Gastroesophageal sphincter (tissue), 4 donors: ENCODE measurements at regions not wholly inside any gene's neighbourhood (a gene's known extent, or its start where the extent isn't known, plus 50 kb on each side); places are given as distances from the start of the nearest gene placed in this dataset.

Source experiments
- ATAC-seq: fragments of 150-250 bp; one replicate; pipeline ENCODE4 v1.9.1; 2016; ENCODE audit warnings: mild to moderate bottlenecking, moderate library complexity
- H3K27ac ChIP-seq, 4 donors: fragments of 200-600 bp; sonication (generic) in 3 of 4; 1 replicate in 3 of 4; 2 replicates in 1 of 4; pipeline ENCODE4 v1.5.1; 2016 to 2019
- H3K27me3 ChIP-seq: fragments of 200-600 bp; sonication (generic); one replicate; pipeline ENCODE4 v1.5.1; 2019
- H3K36me3 ChIP-seq, 2 donors: fragments of 200-600 bp; sonication (generic); one replicate each; pipeline ENCODE4 v1.5.1; 2019; ENCODE audit warnings: control low read depth in 1 of 2
- H3K4me1 ChIP-seq, 3 donors: fragments of 200-600 bp; sonication (generic); 1 replicate in 2 of 3; 2 replicates in 1 of 3; pipeline ENCODE4 v1.5.1; 2016 to 2019; ENCODE audit warnings: control low read depth in 2 of 3
- H3K4me3 ChIP-seq, 2 donors: fragments of 200-600 bp; sonication (generic); one replicate each; pipeline ENCODE4 v1.5.1; 2019; ENCODE audit warnings: mild to moderate bottlenecking in 1 of 2, moderate library complexity in 1 of 2
- H3K9me3 ChIP-seq, 3 donors: fragments of 200-600 bp; sonication (generic); one replicate each; pipeline ENCODE4 v1.5.1; 2017 to 2019; ENCODE audit warnings: control low read depth in 2 of 3
- CTCF ChIP-seq, 4 experiments: fragments of 200-600 bp in 2 of 4; fragments of 450-650 bp in 2 of 4; sonication (generic) in 1 of 4; IDR thresholded peaks; one replicate each; pipeline ENCODE4 v1.5.1; 2017 to 2019; ENCODE audit warnings: antibody characterized with exemption in 4 of 4, mild to moderate bottlenecking in 2 of 4, moderate library complexity in 2 of 4
- EP300 ChIP-seq: sonication (generic); formaldehyde crosslinking; IDR thresholded peaks from one replicate; pipeline ENCODE4 v1.6.1; 2017; ENCODE audit warnings: antibody characterized with exemption, mild to moderate bottlenecking
- POLR2A ChIP-seq, 2 donors: fragments of 450-650 bp; IDR thresholded peaks; one replicate each; pipeline ENCODE4 v1.6.1; 2017; ENCODE audit warnings: antibody characterized with exemption in 2 of 2, mild to moderate bottlenecking in 2 of 2, moderate library complexity in 1 of 2
- POLR2AphosphoS5 ChIP-seq: sonication (generic); formaldehyde crosslinking; IDR thresholded peaks from one replicate; pipeline ENCODE4 v1.6.1; 2017; ENCODE audit warnings: antibody characterized with exemption
- WGBS, 2 donors: methylation state at CpG; one replicate each; pipeline ENCODE4 v1.1.5; 2018; ENCODE audit warnings: low coverage in 1 of 2; 5-methylcytosine and 5-hydroxymethylcytosine counted together

GRCh38 chr9:108400297-108400696 lies 455.5 kb downstream of the ACTL7B start:
- Histone ChIP-seq H3K4me1 (no peaks in the 10 kb centered on the region), H3K9me3 (peaks cover 0 to 5% (median 0%) of the 10 kb centered on the region in 3 donors), H3K36me3 (no peaks in the 10 kb centered on the region), H3K27ac (no peak overlapping the region), H3K27me3 (no peaks in the 10 kb centered on the region), H3K4me3 (no peak overlapping the region)
- TF ChIP-seq CTCF (IDR thresholded peaks at IDR 0.05) (no peak), EP300 (no peak), POLR2AphosphoS5 (no peak), POLR2A (IDR thresholded peaks at IDR 0.05) (no peak)
- no peak for ATAC-seq

- no peaks in the 10 kb centered on the region for H3K4me1 ChIP-seq
- 83 to 91% methylated on average over 2 of the region's 2 CpGs for WGBS, 2 donors
- H3K9me3 ChIP-seq, result peaks cover 0 to 5% (median 0%) of the 10 kb centered on the region in 3 donors
- TF ChIP-seq EP300 (no peak), POLR2AphosphoS5 (no peak), CTCF (IDR thresholded peaks at IDR 0.05) (no peak), POLR2A (IDR thresholded peaks at IDR 0.05) (no peak)
- no peaks in the 10 kb centered on the region for H3K27me3 ChIP-seq
- H3K27ac ChIP-seq, result no peak overlapping the region
- no peak for ATAC-seq
- H3K4me3 ChIP-seq, result no peak overlapping the region
- no peaks in the 10 kb centered on the region for H3K36me3 ChIP-seq
These were observed 455.9 kb downstream of the ACTL7B start for GRCh38 chr9:108399851-108400250.

GRCh38 chr9:108397286-108397685 lies 458.5 kb downstream of the ACTL7B start:
- no peaks in the 10 kb centered on the region for H3K36me3 ChIP-seq
- H3K4me3 ChIP-seq, result no peak overlapping the region
- ATAC-seq, result no peak
- no peak for TF ChIP-seq POLR2AphosphoS5
- no peak for TF ChIP-seq EP300
- no peak for TF ChIP-seq CTCF (IDR thresholded peaks at IDR 0.05)
- no peak for TF ChIP-seq POLR2A (IDR thresholded peaks at IDR 0.05)
- peaks cover 0 to 5% (median 0%) of the 10 kb centered on the region in 3 donors for H3K9me3 ChIP-seq
- no peak overlapping the region for H3K27ac ChIP-seq
- no peaks in the 10 kb centered on the region for H3K27me3 ChIP-seq
- no peaks in the 10 kb centered on the region for H3K4me1 ChIP-seq

GRCh38 chr9:108396611-108397010 lies 459.2 kb downstream of the ACTL7B start:
- no peaks in the 10 kb centered on the region for H3K4me1 ChIP-seq
- no peak overlapping the region for H3K27ac ChIP-seq
- no peak for ATAC-seq
- no peak overlapping the region for H3K4me3 ChIP-seq
- no peaks in the 10 kb centered on the region for H3K27me3 ChIP-seq
- no peak for TF ChIP-seq POLR2AphosphoS5
- no peak for TF ChIP-seq EP300
- no peak for TF ChIP-seq POLR2A (IDR thresholded peaks at IDR 0.05)
- no peak for TF ChIP-seq CTCF (IDR thresholded peaks at IDR 0.05)
- H3K36me3 ChIP-seq, result no peaks in the 10 kb centered on the region
- H3K9me3 ChIP-seq, result peaks cover 0 to 5% (median 0%) of the 10 kb centered on the region in 3 donors

GRCh38 chr9:108396193-108396592 lies 459.6 kb downstream of the ACTL7B start:
- Histone ChIP-seq H3K36me3 (no peaks in the 10 kb centered on the region), H3K27ac (no peak overlapping the region), H3K4me1 (no peaks in the 10 kb centered on the region), H3K4me3 (no peak overlapping the region), H3K27me3 (no peaks in the 10 kb centered on the region), H3K9me3 (peaks cover 0 to 5% (median 0%) of the 10 kb centered on the region in 3 donors)
- no peak for ATAC-seq
- 59 to 66% methylated on average over 4 of the region's 4 CpGs for WGBS, 2 donors
- no peak for TF ChIP-seq POLR2A (IDR thresholded peaks at IDR 0.05)
- no peak for TF ChIP-seq EP300
- TF ChIP-seq CTCF (IDR thresholded peaks at IDR 0.05), result no peak
- no peak for TF ChIP-seq POLR2AphosphoS5
